A549 (cell line): ENCODE measurements at regions not wholly inside any gene's neighbourhood (a gene's known extent, or its start where the extent isn't known, plus 50 kb on each side); places are given as distances from the start of the nearest gene placed in this dataset.
"Not testable (repeated sequence)": the region's sequence is repeated elsewhere in the genome, so short reads cannot be mapped to it uniquely, and the experiment has no call there.

Experiments
- CHD2 ChIP-seq: fragments of 150-350 bp; IDR thresholded peaks from 2 replicates; pipeline ENCODE4 v1.6.1; 2014; ENCODE audit warnings: low read length; ENCODE audit not compliant: partially characterized antibody
- CHD4 ChIP-seq: fragments of 200-600 bp; sonication (generic); IDR thresholded peaks from 2 replicates; pipeline ENCODE4 v1.6.1; 2016; ENCODE audit warnings: antibody characterized with exemption, mild to moderate bottlenecking, borderline replicate concordance
- MAZ ChIP-seq: fragments of 150-350 bp; IDR thresholded peaks from 2 replicates; pipeline ENCODE4 v1.6.1; 2014; ENCODE audit warnings: antibody characterized with exemption, low read depth, low read length, borderline replicate concordance

- not testable (repeated sequence) for TF ChIP-seq MAZ, CHD2, CHD4
Measured at GRCh38 chrX:86987351-86987750, 530.3 kb upstream of the KLHL4 start.
